ENCODE measurements at regions not wholly inside any gene's neighbourhood (a gene's known extent, or its start where the extent isn't known, plus 50 kb on each side); places are given as distances from the start of the nearest gene placed in this dataset.
A peak's percentile ranks its signal among the peaks of the same experiment; 100 is the strongest.

DNA sequence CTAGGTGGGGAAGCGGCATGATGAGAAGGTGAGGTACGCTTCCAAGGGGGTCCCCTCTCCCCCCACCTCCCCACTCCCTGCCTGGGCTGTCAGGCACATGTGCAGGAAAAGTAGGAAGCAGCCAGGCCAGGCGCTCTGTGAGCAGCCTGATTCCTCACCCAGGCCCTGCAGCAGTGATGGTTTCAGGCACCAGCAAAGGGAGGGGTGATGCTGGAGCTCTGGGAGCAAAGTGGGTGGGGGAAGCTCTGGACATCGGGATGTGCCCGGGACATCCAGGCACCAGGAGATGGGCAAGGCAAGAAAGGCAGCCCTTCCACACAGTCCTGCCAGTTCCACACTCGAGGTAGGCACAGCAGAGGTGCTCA lies 106.1 kb downstream of the CRYAA start (continued):
- TF ChIP-seq, protein P1, sequence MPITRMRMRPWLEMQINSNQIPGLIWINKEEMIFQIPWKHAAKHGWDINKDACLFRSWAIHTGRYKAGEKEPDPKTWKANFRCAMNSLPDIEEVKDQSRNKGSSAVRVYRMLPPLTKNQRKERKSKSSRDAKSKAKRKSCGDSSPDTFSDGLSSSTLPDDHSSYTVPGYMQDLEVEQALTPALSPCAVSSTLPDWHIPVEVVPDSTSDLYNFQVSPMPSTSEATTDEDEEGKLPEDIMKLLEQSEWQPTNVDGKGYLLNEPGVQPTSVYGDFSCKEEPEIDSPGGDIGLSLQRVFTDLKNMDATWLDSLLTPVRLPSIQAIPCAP (CRISPR knock-in tag; IDR thresholded peaks at IDR 0.05), result no peak
- TF ChIP-seq, protein P2, sequence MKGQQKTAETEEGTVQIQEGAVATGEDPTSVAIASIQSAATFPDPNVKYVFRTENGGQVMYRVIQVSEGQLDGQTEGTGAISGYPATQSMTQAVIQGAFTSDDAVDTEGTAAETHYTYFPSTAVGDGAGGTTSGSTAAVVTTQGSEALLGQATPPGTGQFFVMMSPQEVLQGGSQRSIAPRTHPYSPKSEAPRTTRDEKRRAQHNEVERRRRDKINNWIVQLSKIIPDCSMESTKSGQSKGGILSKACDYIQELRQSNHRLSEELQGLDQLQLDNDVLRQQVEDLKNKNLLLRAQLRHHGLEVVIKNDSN (CRISPR knock-in tag; IDR thresholded peaks at IDR 0.05), result no peak
- no peak for TF ChIP-seq ELF4 (CRISPR knock-in tag; IDR thresholded peaks at IDR 0.05; ENCODE audit: low read depth)
- TF ChIP-seq OVOL2 (CRISPR knock-in tag; IDR thresholded peaks at IDR 0.05; ENCODE audit: borderline replicate concordance), result no peak
- no peak for TF ChIP-seq SMAD4 (CRISPR knock-in tag; IDR thresholded peaks at IDR 0.05)
- TF ChIP-seq, protein P3, sequence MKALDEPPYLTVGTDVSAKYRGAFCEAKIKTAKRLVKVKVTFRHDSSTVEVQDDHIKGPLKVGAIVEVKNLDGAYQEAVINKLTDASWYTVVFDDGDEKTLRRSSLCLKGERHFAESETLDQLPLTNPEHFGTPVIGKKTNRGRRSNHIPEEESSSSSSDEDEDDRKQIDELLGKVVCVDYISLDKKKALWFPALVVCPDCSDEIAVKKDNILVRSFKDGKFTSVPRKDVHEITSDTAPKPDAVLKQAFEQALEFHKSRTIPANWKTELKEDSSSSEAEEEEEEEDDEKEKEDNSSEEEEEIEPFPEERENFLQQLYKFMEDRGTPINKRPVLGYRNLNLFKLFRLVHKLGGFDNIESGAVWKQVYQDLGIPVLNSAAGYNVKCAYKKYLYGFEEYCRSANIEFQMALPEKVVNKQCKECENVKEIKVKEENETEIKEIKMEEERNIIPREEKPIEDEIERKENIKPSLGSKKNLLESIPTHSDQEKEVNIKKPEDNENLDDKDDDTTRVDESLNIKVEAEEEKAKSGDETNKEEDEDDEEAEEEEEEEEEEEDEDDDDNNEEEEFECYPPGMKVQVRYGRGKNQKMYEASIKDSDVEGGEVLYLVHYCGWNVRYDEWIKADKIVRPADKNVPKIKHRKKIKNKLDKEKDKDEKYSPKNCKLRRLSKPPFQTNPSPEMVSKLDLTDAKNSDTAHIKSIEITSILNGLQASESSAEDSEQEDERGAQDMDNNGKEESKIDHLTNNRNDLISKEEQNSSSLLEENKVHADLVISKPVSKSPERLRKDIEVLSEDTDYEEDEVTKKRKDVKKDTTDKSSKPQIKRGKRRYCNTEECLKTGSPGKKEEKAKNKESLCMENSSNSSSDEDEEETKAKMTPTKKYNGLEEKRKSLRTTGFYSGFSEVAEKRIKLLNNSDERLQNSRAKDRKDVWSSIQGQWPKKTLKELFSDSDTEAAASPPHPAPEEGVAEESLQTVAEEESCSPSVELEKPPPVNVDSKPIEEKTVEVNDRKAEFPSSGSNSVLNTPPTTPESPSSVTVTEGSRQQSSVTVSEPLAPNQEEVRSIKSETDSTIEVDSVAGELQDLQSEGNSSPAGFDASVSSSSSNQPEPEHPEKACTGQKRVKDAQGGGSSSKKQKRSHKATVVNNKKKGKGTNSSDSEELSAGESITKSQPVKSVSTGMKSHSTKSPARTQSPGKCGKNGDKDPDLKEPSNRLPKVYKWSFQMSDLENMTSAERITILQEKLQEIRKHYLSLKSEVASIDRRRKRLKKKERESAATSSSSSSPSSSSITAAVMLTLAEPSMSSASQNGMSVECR (CRISPR knock-in tag; IDR thresholded peaks at IDR 0.05; ENCODE audit: borderline replicate concordance), result no peak
- no peak for TF ChIP-seq SMAD3 (CRISPR knock-in tag; IDR thresholded peaks at IDR 0.05; ENCODE audit: borderline replicate concordance)
- TF ChIP-seq, protein P4, sequence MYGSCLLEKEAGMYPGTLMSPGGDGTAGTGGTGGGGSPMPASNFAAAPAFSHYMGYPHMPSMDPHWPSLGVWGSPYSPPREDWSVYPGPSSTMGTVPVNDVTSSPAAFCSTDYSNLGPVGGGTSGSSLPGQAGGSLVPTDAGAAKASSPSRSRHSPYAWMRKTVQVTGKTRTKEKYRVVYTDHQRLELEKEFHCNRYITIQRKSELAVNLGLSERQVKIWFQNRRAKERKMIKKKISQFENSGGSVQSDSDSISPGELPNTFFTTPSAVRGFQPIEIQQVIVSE (CRISPR knock-in tag; IDR thresholded peaks at IDR 0.05; ENCODE audit: borderline replicate concordance), result no peak
- TF ChIP-seq, protein P5, sequence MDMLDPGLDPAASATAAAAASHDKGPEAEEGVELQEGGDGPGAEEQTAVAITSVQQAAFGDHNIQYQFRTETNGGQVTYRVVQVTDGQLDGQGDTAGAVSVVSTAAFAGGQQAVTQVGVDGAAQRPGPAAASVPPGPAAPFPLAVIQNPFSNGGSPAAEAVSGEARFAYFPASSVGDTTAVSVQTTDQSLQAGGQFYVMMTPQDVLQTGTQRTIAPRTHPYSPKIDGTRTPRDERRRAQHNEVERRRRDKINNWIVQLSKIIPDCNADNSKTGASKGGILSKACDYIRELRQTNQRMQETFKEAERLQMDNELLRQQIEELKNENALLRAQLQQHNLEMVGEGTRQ (CRISPR knock-in tag; IDR thresholded peaks at IDR 0.05), result no peak
- TF ChIP-seq, protein P6, sequence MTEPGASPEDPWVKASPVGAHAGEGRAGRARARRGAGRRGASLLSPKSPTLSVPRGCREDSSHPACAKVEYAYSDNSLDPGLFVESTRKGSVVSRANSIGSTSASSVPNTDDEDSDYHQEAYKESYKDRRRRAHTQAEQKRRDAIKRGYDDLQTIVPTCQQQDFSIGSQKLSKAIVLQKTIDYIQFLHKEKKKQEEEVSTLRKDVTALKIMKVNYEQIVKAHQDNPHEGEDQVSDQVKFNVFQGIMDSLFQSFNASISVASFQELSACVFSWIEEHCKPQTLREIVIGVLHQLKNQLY (CRISPR knock-in tag; IDR thresholded peaks at IDR 0.05), result no peak
- no peak for TF ChIP-seq NFE2L1 (CRISPR knock-in tag; IDR thresholded peaks at IDR 0.05)

DNA sequence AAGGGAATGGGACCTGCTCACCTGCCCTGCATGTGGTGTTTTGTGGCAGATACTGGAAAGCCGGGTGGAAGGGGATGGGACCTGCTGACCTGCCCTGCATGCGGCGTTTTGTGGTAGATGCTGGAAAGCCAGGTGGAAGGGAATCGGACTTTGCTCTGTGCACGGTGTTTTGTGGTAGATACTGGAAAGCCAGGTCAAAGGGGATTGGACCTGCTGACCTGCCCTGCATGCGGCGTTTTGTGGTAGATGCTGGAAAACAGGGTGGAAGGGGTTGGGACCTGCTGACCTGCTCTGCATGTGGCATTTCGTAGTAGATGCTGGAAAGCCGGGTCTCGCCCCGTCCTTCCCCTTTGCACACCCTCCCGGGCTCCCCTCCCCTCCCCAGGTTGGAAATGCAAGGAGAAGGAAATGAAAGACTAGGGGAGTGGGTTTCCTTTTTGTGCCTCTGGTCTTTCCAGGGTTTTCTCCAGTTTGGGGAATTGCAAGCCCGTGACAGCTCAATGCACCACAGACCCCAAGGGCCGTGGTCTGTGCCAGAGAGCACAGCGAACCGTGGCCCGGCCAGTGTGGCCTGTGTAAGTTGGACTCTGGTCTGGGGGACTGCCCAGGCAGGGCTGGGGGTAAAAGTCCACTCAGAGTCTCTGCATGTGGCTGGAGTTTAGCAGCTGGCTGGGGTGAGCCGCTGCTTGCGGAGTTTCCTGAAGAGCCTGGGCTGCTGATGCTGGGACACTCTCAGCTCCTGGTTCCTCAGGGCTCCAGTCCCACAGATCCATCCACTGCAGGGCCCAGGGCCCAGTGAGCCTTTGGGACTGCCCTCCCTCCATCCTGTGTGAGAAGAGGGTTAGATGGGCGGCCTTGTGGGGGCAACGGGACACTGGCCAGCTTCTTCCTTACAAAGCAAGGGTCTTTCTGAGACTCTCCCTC lies 105.5 kb downstream of the CRYAA start:
- TF ChIP-seq RELA (CRISPR knock-in tag; IDR thresholded peaks at IDR 0.05; ENCODE audit: borderline replicate concordance), result no peak
- peak; percentile 59; the same call in 1 of the 2 replicates for TF ChIP-seq ZNF121 (CRISPR knock-in tag; IDR thresholded peaks at IDR 0.05)
- POLR2A ChIA-PET, result no interaction called here
- Mint-ChIP-seq H3K27ac (no peak overlapping the region), H3K27me3 (ENCODE audit: low read depth) (peaks cover 2% of the 10 kb centered on the region; the same call in 1 of the 2 replicates), H3K9me3 (no peaks in the 10 kb centered on the region), H3K4me3 (no peak overlapping the region), H3K4me1 (peaks cover 22% of the 10 kb centered on the region), H3K36me3 (no peaks in the 10 kb centered on the region)
- DNase-seq (ENCODE audit: low spot score) (no peak), ATAC-seq (no peak)
- CTCF ChIA-PET, result interaction anchor here (1.2 kb wide), 1 partner anchor 63 kb away, joined by 3 read pairs; no protein-coding TSS in a partner anchor

DNA sequence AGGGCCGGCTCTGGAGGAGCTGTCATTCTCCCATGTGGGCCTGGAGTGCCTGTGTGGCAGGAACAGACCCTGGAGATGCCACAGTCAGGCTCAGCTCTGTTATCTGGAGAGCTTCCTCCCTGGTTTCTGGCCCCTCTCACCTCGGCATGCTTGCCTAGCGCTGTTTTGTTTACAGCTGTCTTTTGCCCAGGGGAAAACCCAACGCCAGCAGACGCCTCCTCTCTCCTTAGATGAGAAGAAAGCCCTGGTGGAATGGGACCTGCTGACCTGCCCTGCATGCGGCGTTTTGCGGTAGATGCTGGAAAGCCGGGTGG lies 104.9 kb downstream of the CRYAA start:
- no peak for ATAC-seq
- POLR2A ChIA-PET, result no interaction called here
- no peaks in the 10 kb centered on the region for H3K36me3 Mint-ChIP-seq
- no peaks in the 10 kb centered on the region for H3K9me3 Mint-ChIP-seq
- CTCF ChIA-PET, result no interaction called here
- H3K4me3 Mint-ChIP-seq, result no peak overlapping the region
- DNase-seq (ENCODE audit: low spot score), result no peak
- H3K4me1 Mint-ChIP-seq, result peaks cover 20% of the 10 kb centered on the region
- no peak overlapping the region for H3K27ac Mint-ChIP-seq
- H3K27me3 Mint-ChIP-seq (ENCODE audit: low read depth), result peaks cover 2% of the 10 kb centered on the region; the same call in 1 of the 2 replicates
- TF ChIP-seq, protein P4 (CRISPR knock-in tag; IDR thresholded peaks at IDR 0.05; ENCODE audit: borderline replicate concordance), result no peak
- TF ChIP-seq, protein P7, sequence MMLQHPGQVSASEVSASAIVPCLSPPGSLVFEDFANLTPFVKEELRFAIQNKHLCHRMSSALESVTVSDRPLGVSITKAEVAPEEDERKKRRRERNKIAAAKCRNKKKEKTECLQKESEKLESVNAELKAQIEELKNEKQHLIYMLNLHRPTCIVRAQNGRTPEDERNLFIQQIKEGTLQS (CRISPR knock-in tag; conservative IDR thresholded peaks at IDR 0.05), result no peak
- TF ChIP-seq, protein P8, sequence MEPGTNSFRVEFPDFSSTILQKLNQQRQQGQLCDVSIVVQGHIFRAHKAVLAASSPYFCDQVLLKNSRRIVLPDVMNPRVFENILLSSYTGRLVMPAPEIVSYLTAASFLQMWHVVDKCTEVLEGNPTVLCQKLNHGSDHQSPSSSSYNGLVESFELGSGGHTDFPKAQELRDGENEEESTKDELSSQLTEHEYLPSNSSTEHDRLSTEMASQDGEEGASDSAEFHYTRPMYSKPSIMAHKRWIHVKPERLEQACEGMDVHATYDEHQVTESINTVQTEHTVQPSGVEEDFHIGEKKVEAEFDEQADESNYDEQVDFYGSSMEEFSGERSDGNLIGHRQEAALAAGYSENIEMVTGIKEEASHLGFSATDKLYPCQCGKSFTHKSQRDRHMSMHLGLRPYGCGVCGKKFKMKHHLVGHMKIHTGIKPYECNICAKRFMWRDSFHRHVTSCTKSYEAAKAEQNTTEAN (CRISPR knock-in tag; IDR thresholded peaks at IDR 0.05), result no peak
- TF ChIP-seq, protein P9, sequence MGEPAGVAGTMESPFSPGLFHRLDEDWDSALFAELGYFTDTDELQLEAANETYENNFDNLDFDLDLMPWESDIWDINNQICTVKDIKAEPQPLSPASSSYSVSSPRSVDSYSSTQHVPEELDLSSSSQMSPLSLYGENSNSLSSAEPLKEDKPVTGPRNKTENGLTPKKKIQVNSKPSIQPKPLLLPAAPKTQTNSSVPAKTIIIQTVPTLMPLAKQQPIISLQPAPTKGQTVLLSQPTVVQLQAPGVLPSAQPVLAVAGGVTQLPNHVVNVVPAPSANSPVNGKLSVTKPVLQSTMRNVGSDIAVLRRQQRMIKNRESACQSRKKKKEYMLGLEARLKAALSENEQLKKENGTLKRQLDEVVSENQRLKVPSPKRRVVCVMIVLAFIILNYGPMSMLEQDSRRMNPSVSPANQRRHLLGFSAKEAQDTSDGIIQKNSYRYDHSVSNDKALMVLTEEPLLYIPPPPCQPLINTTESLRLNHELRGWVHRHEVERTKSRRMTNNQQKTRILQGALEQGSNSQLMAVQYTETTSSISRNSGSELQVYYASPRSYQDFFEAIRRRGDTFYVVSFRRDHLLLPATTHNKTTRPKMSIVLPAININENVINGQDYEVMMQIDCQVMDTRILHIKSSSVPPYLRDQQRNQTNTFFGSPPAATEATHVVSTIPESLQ (CRISPR knock-in tag; IDR thresholded peaks at IDR 0.05), result no peak

All from WTC11 (cell line).